Ectodermal cell (in vitro differentiated cells): ENCODE measurements at regions not wholly inside any gene's neighbourhood (a gene's known extent, or its start where the extent isn't known, plus 50 kb on each side); places are given as distances from the start of the nearest gene placed in this dataset.

Experiments used
- H3K27ac ChIP-seq: 2 replicates; pipeline ENCODE4 v1.7.0; 2013; ENCODE audit warnings: mild to moderate bottlenecking, low read depth, low read length; ENCODE audit not compliant: insufficient read depth, poor library complexity, severe bottlenecking
- H3K27me3 ChIP-seq: 2 replicates; pipeline ENCODE4 v1.7.0; 2013; ENCODE audit warnings: mild to moderate bottlenecking, low read length; ENCODE audit not compliant: insufficient read depth, control insufficient read depth, poor library complexity, severe bottlenecking
- H3K36me3 ChIP-seq: one replicate; pipeline ENCODE4 v1.7.0; 2013; ENCODE audit warnings: low read length; ENCODE audit not compliant: control insufficient read depth, insufficient read depth
- H3K4me1 ChIP-seq: one replicate; pipeline ENCODE4 v1.7.0; 2013; ENCODE audit warnings: low read length; ENCODE audit not compliant: control insufficient read depth, insufficient read depth
- H3K4me3 ChIP-seq: 2 replicates; pipeline ENCODE4 v1.7.0; 2013; ENCODE audit warnings: low read depth, low read length, control low read depth; ENCODE audit not compliant: insufficient read depth
- H3K9me3 ChIP-seq: 2 replicates; pipeline ENCODE4 v1.7.0; 2013; ENCODE audit warnings: mild to moderate bottlenecking, low read length, moderate library complexity; ENCODE audit not compliant: control insufficient read depth
- WGBS, 2 experiments: methylation state at CpG; one replicate each; pipeline ENCODE4 v1.1.7; 2013; ENCODE audit warnings: missing lambda C conversion rate in 2 of 2; 5-methylcytosine and 5-hydroxymethylcytosine counted together

DNA sequence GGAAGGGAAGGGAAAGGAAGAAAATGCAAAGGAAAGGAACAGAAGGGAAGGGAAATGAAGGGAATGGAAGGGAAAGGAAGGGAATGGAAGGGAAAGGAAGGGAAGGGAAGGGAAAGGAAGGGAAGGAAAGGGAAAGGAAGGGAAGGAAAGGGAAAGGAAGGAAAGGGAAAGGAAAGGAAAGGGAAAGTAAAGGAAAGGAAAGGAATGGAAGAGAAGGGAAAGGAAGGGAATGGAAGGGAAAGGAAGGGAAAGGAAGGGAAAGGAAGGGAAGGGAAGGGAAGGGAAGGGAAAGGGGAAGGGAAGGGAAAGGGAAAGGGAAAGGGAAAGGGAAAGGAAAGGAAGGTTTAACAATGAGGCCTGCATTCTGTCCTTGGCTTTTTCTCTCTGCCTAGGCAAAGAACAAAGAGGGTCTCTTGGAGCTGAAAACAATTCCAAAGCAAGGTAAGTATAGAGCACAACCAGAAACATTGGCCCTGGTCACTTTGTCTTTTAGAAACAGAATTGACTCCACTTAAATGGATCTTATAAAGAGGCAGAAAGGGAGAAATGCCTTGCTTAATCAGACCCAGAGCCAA, 525.9 kb upstream of the TMPO start:
- Histone ChIP-seq H3K9me3 (no peaks in the 10 kb centered on the region), H3K4me3 (no peak overlapping the region), H3K27me3 (no peaks in the 10 kb centered on the region), H3K4me1 (no peaks in the 10 kb centered on the region), H3K27ac (no peak overlapping the region), H3K36me3 (no peaks in the 10 kb centered on the region)

DNA sequence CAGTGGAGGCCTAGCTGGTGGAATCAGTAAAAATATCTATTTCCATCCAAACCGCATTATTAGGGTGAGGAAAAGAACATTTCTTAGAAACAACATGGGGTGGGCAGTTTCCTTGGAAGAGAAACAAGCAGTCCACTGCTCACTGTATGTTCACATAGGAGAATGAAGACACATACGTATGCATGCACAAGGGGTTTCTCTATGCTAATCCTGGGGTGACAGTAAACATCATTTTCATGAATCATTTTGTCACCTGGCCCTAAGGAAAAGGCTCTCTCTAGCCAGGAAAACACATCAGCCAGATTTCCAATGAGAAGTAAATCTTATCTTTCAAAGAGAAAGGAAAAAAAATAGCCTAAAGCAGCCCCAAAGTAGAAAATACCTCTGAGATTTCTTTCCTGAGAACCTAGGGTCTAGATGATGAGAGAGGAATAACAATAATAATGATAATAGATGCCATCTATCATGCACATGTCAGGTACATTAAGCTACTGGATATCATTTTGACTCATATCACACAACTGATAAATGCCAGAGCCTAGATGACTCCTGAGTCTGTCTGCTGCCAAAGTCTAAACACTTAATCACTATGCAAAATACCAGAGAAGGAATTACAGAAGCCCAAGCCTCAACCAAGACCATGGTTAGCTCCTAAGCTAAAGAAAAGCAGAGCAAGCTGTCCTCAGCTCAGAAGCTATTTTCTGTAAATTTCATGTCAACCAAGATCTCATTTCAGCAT, 520.5 kb upstream of the TMPO start:
- H3K27ac ChIP-seq = no peak overlapping the region
- H3K36me3 ChIP-seq = no peaks in the 10 kb centered on the region
- H3K9me3 ChIP-seq = no peaks in the 10 kb centered on the region
- H3K27me3 ChIP-seq = no peaks in the 10 kb centered on the region
- 95 to 97% methylated on average over 2 of the region's 2 CpGs for WGBS, 2 experiments
- no peaks in the 10 kb centered on the region for H3K4me1 ChIP-seq
- H3K4me3 ChIP-seq = no peak overlapping the region

DNA sequence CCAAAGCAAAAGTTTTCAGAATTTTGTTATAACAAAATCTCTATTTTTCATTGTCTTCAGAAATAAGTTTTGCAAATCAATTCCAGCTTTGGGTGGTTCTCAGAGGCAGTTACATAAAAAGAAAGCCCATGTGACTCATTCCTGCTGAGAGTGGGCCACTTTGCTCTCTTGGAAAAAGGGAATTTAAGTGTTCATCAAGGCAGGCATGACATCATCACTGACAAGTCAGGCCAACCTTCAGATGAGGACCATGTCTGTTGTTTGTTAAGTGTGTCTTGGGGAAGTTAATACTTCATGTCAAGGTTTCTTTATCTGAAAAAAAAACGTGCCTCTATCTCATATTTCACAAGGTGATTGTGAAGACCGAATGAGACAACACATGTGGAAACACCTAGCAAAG, 519.8 kb upstream of the TMPO start:
- H3K9me3 ChIP-seq = no peaks in the 10 kb centered on the region
- no peak overlapping the region for H3K27ac ChIP-seq
- H3K36me3 ChIP-seq = no peaks in the 10 kb centered on the region
- H3K27me3 ChIP-seq = no peaks in the 10 kb centered on the region
- WGBS, 2 experiments = 80 to 89% methylated on average over 2 of the region's 2 CpGs
- H3K4me3 ChIP-seq = no peak overlapping the region
- H3K4me1 ChIP-seq = no peaks in the 10 kb centered on the region

DNA sequence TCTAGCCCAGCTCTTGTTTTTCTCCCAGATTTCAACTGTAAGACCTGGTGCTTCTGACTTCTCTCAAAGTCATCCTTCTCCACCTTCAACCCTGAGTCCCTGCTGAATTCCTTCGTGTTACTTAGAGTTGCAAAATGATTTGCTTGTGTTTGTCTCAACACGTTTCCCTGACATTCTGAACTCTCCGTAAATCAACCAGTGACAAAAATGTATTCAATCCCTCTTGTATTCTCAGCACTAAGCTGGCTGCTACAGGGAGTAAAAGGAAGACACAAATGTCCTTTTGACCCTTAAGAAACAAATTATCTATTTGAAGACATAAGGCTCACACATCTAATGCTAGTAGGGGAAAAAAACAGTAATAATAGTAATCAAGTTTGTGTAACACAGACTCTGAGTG, 514.0 kb upstream of the TMPO start:
- H3K9me3 ChIP-seq = no peaks in the 10 kb centered on the region
- H3K27ac ChIP-seq = no peak overlapping the region
- 86 to 89% methylated on average over 3 of the region's 3 CpGs for WGBS, 2 experiments
- H3K27me3 ChIP-seq = no peaks in the 10 kb centered on the region
- no peaks in the 10 kb centered on the region for H3K36me3 ChIP-seq
- no peak overlapping the region for H3K4me3 ChIP-seq
- no peaks in the 10 kb centered on the region for H3K4me1 ChIP-seq

DNA sequence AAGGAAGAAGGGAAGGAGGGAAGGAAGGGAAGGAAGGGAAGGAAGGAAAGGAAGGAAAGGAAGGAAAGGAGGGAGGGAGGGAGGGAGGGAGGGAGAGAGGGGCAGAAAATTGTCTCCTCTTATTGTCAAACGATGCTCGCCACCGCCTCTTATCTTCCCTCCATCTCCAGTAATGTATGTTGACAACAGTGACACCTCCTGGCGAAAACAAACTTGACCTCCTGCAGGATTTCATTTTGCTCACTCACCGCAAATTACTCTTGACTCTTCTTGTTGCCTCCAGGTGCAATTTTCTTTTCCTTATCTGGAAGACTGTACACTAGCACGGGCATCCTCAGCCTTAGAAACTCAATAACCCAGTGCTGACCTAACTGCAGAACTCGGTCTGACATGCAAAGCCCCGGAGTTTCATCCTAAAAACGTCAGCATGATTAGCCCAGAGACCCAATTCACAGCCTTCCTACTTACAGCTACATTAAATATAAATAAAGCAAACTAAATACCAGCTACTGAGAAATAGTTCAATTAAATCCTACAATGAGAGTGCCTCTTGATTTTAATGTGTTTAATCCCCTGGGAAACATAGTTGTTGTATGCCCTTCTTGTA, 512.4 kb upstream of the TMPO start:
- Histone ChIP-seq H3K9me3 (no peaks in the 10 kb centered on the region), H3K27me3 (no peaks in the 10 kb centered on the region), H3K36me3 (no peaks in the 10 kb centered on the region), H3K27ac (no peak overlapping the region), H3K4me1 (no peaks in the 10 kb centered on the region), H3K4me3 (no peak overlapping the region)
- 21 to 24% methylated on average over 9 of the region's 9 CpGs for WGBS, 2 experiments

DNA sequence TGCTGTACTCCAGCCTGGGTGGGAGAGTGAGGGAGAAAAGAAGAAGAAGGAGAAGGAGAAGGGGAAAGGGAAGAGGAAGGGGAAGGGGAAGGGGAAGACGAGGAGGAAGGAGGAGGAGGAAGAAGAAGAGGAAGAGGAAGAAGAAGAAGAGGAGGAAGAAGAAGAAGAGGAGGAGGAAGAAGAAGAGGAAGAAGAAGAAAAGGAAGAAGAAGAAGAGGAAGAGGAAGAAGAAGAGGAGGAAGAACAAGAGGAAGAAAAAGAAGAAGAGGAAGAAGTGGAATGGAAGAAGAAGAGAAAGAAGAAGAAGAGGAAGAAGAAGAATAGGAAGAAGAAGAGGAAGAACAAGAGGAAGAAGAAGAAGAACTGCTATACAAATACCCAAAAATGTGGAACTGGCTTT, 507.4 kb upstream of the TMPO start:
- Histone ChIP-seq H3K9me3 (no peaks in the 10 kb centered on the region), H3K27me3 (no peaks in the 10 kb centered on the region), H3K4me1 (no peaks in the 10 kb centered on the region), H3K36me3 (no peaks in the 10 kb centered on the region), H3K27ac (no peak overlapping the region), H3K4me3 (no peak overlapping the region)
- 36 to 37% methylated on average over 1 of the region's 1 CpG for WGBS, 2 experiments

DNA sequence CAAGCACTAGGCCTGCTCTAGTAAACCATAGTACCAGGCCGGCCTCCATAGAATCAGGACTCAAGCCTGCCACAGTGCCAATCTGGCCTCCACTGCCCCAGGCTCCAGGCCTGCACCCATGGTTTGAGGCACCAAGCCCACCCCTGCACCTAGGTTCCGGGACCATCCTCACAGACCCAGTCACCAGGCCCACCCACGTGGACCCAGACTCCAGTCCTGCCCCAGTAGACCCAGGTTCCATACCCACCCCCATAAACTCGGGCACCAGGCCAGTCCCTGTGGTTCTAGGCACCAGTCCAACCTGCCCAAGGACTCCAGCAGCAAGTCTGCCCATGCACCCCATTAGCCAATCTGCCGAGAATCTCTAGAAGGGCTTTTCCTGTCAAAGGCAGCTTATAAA, 501.8 kb upstream of the TMPO start:
- 89 to 91% methylated on average over 5 of the region's 5 CpGs for WGBS, 2 experiments
- Histone ChIP-seq H3K27ac (no peak overlapping the region), H3K4me1 (no peaks in the 10 kb centered on the region), H3K9me3 (no peaks in the 10 kb centered on the region), H3K27me3 (no peaks in the 10 kb centered on the region), H3K36me3 (no peaks in the 10 kb centered on the region), H3K4me3 (no peak overlapping the region)

DNA sequence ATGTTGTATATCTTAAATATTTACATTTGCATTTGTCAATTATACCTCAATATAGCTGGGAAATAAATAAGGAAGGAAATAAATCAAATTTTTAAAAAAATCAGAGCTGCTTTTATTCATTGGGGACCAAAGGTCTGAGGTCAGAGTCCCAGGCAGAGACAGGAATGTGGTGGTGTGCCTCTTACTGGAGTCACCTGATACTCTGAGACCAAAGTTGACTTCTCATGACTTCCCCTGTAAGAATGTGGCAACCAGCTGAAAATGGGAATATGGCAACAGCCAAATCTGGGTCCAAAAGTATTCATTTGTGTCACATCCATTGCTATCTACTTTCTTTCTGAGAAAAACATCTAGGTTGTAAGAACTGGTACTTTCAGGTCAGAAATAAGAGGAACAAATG, 496.6 kb upstream of the TMPO start:
- H3K36me3 ChIP-seq = no peaks in the 10 kb centered on the region

DNA sequence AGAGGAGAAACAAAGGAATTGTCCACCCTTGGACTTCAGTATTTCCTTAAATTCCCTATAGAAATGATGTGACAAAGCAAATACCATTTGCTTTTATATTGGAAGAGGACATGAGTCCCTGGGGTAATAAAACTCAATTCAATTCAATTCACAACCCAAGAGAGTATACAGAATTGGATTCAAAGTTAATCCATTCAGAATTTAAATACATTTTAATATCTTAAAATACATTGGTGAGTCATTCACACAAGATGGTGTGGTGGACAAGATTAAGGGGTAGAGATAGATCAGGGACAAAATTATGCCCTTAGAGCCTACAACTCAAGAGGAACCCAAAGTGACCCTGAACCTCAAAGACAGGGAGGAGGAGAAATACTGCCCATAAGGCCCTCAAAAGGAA, 495.0 kb upstream of the TMPO start:
- Histone ChIP-seq H3K9me3 (no peaks in the 10 kb centered on the region), H3K27me3 (no peaks in the 10 kb centered on the region), H3K36me3 (no peaks in the 10 kb centered on the region), H3K4me1 (no peaks in the 10 kb centered on the region), H3K27ac (no peak overlapping the region), H3K4me3 (no peak overlapping the region)

More for the DNA sequence above, 496.6 kb upstream of the TMPO start:
- H3K9me3 ChIP-seq = no peaks in the 10 kb centered on the region
- H3K4me1 ChIP-seq = no peaks in the 10 kb centered on the region
- no peak overlapping the region for H3K27ac ChIP-seq
- no peaks in the 10 kb centered on the region for H3K27me3 ChIP-seq
- no peak overlapping the region for H3K4me3 ChIP-seq

DNA sequence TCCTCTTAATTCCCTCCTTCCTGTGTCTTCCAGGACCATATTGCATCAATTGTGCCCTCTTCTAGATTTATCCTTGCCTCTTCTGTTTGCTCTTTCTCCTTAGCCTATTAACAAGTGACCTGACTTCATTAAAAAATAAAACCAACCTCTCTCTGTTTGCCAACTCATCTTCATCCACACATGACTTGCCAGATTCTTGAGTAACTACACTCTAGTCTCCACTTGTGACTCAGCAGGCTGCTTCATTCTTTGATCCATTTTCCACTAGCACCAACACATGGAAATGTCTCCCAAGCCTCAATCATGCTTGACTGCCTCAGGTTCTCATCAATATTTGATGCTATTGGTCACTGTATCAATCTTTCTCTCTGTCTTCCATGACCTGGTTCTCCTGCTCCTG, 492.4 kb upstream of the TMPO start:
- Histone ChIP-seq H3K4me1 (no peaks in the 10 kb centered on the region), H3K9me3 (no peaks in the 10 kb centered on the region), H3K4me3 (no peak overlapping the region), H3K36me3 (no peaks in the 10 kb centered on the region), H3K27ac (no peak overlapping the region), H3K27me3 (no peaks in the 10 kb centered on the region)
